GM19467 (cell line): ENCODE measurements at regions not wholly inside any gene's neighbourhood (a gene's known extent, or its start where the extent isn't known, plus 50 kb on each side); places are given as distances from the start of the nearest gene placed in this dataset.

Experiments used
- ATAC-seq: cut with Tn5 transposase; IDR thresholded peaks from one replicate; pipeline ENCODE4 v1.9.1; 2021; ENCODE audit warnings: mild to moderate bottlenecking, moderate library complexity; ENCODE audit not compliant: unreplicated experiment

GRCh38 chr12:93173178-93173957 is 204.4 kb upstream of the NUDT4 start:
- ATAC-seq = no peak

GRCh38 chr12:93174048-93174447 is 203.7 kb upstream of the NUDT4 start:
- ATAC-seq = no peak

GRCh38 chr12:93174473-93174872 is 203.3 kb upstream of the NUDT4 start:
- ATAC-seq = no peak

- ATAC-seq = no peak
Measured at GRCh38 chr12:93176165-93176564, 201.6 kb upstream of the NUDT4 start.

GRCh38 chr12:93176610-93177126 is 201.1 kb upstream of the NUDT4 start:
- no peak for ATAC-seq

GRCh38 chr12:93177208-93178153 is 200.2 kb upstream of the NUDT4 start:
- ATAC-seq = no peak

- ATAC-seq = no peak
Measured at GRCh38 chr12:93178154-93178878, 199.4 kb upstream of the NUDT4 start.

- no peak for ATAC-seq
Measured at GRCh38 chr12:93179792-93180191, 197.9 kb upstream of the NUDT4 start.

- ATAC-seq = no peak
Measured at GRCh38 chr12:93180566-93180965, 197.2 kb upstream of the NUDT4 start.

- no peak for ATAC-seq
Measured at GRCh38 chr12:93181409-93181965, 196.2 kb upstream of the NUDT4 start.

- ATAC-seq = peak; percentile 79
Measured at GRCh38 chr12:93183940-93184671, 193.6 kb upstream of the NUDT4 start.

- no peak for ATAC-seq
Measured at GRCh38 chr12:93184672-93185368, 192.9 kb upstream of the NUDT4 start.

- ATAC-seq = no peak
Measured at GRCh38 chr12:93185369-93185741, 192.4 kb upstream of the NUDT4 start.

GRCh38 chr12:93186131-93186530 is 191.6 kb upstream of the NUDT4 start:
- no peak for ATAC-seq

GRCh38 chr12:93186621-93187020 is 191.1 kb upstream of the NUDT4 start:
- no peak for ATAC-seq

- ATAC-seq = no peak
Measured at GRCh38 chr12:93191423-93191822, 186.3 kb upstream of the NUDT4 start.

- no peak for ATAC-seq
Measured at GRCh38 chr12:93191956-93192355, 185.8 kb upstream of the NUDT4 start.

GRCh38 chr12:93192878-93193277 is 184.8 kb upstream of the NUDT4 start:
- ATAC-seq = no peak

GRCh38 chr12:93195511-93195910 is 182.2 kb upstream of the NUDT4 start:
- ATAC-seq = no peak
